ENCODE measurements at regions not wholly inside any gene's neighbourhood (a gene's known extent, or its start where the extent isn't known, plus 50 kb on each side); places are given as distances from the start of the nearest gene placed in this dataset.

DNA sequence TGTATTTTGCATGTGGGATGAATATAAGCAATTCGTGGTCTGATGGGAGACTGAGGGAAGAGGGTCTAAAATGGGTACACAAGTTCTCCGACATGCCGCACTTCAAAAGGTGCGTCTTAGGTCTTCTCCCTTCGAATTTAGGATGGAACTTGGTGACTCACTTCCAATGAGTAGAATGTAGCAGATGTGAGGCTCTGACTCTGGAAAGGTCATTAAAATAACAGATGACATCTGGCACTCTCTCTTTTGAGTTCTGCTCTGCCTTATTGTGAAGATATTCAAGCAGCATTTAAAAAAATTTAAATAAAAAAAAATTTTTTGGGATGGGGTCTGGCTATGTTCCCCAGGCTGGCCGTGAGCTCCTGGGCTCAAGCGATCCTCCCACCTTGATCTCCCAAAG, 92.7 kb downstream of the TMEM100 start (continued):
- TF ChIP-seq EGR1 (IDR thresholded peaks at IDR 0.05; ENCODE audit: low read depth in 2 of 2) (no peak), JUND (IDR thresholded peaks at IDR 0.05) (no peak), YY1 (IDR thresholded peaks at IDR 0.05) (no peak)

DNA sequence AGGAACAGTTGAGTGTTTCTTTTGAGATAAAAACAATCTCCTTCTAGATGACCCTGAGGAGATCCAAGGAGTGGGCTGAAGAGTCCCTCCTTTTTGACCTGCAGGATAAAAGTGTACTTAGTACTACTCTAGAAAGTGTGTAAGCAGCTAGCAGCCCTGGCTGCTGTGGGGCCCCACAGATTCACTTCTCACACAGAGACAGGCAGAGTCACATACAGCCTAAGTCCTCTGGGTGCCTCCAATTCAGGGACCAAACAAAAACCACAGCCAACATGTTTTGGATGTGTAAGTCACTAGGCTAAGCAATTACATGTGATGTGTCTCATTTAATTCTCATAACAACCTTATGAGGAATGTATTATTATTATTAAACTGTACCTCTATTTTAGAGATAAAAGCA, 97.1 kb downstream of the TMEM100 start:
- Histone ChIP-seq H3K27ac (ENCODE audit: low read depth in 1 of 2, low read length in 2 of 2) (no peak overlapping the region), H3K4me3 (ENCODE audit: low read depth in 1 of 3, low read length in 3 of 3) (no peak overlapping the region), H3K9me3 (ENCODE audit: control insufficient read depth in 4 of 4, low read length in 3 of 4) (no peaks in the 10 kb centered on the region), H3K36me3 (ENCODE audit: control insufficient read depth in 4 of 4, insufficient read depth in 3 of 4, low read depth in 1 of 4, low read length in 3 of 4) (no peaks in the 10 kb centered on the region), H3K9ac (ENCODE audit: low read depth in 1 of 2, low read length in 2 of 2) (no peak overlapping the region), H3K4me1 (ENCODE audit: control insufficient read depth in 4 of 4, insufficient read depth in 4 of 4, low read length in 3 of 4) (no peaks in the 10 kb centered on the region), H3K27me3 (ENCODE audit: control insufficient read depth in 4 of 4, insufficient read depth in 4 of 4, low read length in 3 of 4) (no peaks in the 10 kb centered on the region)
- TF ChIP-seq RAD21 (IDR thresholded peaks at IDR 0.05) (no peak), NR2F2 (IDR thresholded peaks at IDR 0.05) (no peak), REST (IDR thresholded peaks at IDR 0.05) (no peak), HNF4A (conservative IDR thresholded peaks at IDR 0.05) (no peak), HNF4G (IDR thresholded peaks at IDR 0.05) (no peak), TAF1 (conservative IDR thresholded peaks at IDR 0.05) (no peak), FOXA2 (IDR thresholded peaks at IDR 0.05) (no peak)
- no peak for DNase-seq (ENCODE audit: low spot score)

DNA sequence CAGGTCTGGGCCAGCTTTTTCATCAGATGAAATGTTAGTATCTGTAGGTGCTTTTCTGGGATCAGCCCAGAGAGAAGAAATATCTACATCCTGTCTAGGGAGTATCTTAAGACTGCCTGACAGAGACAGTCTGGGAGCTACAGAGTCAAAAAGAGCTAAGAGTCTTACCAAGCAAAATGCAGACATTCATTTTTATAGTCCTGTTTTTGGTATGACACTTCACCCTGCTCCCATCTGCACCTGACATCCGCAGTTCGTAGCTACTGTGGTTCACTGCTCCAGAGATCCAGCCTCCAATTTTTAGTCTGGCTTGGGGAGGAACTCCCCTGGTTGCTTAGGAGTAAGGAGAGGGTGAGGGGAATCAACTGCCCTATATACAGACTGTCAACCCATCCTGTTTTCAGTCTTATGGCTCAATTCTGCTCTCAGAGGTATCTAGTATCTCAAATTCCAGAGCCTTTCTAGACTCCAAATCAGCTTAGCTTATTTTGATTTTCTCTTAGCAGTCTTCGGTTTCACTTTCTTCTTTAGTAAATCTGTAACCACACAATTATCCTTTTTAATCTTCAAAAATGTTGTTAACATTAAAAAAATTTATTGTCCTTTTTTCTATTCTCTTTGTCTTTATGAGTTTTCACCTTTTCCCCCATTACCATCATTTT, 97.8 kb downstream of the TMEM100 start:
- 68% methylated on average over 3 of the region's 3 CpGs for WGBS
- Histone ChIP-seq H3K9me3 (ENCODE audit: control insufficient read depth in 4 of 4, low read length in 3 of 4) (no peaks in the 10 kb centered on the region), H3K27ac (ENCODE audit: low read depth in 1 of 2, low read length in 2 of 2) (no peak overlapping the region), H3K27me3 (ENCODE audit: control insufficient read depth in 4 of 4, insufficient read depth in 4 of 4, low read length in 3 of 4) (no peaks in the 10 kb centered on the region), H3K4me1 (ENCODE audit: control insufficient read depth in 4 of 4, insufficient read depth in 4 of 4, low read length in 3 of 4) (no peaks in the 10 kb centered on the region), H3K36me3 (ENCODE audit: control insufficient read depth in 4 of 4, insufficient read depth in 3 of 4, low read depth in 1 of 4, low read length in 3 of 4) (no peaks in the 10 kb centered on the region), H3K9ac (ENCODE audit: low read depth in 1 of 2, low read length in 2 of 2) (no peak overlapping the region), H3K4me3 (ENCODE audit: low read depth in 1 of 3, low read length in 3 of 3) (no peak overlapping the region)
- TF ChIP-seq SP1 (IDR thresholded peaks at IDR 0.05), result no peak
- no peak for TF ChIP-seq EGR1 (IDR thresholded peaks at IDR 0.05; ENCODE audit: low read depth in 2 of 2)
- TF ChIP-seq RXRA (IDR thresholded peaks at IDR 0.05), result no peak
- TF ChIP-seq ATF3 (IDR thresholded peaks at IDR 0.05), result no peak
- no peak for TF ChIP-seq FOXA1 (IDR thresholded peaks at IDR 0.05)
- TF ChIP-seq MAX (IDR thresholded peaks at IDR 0.05), result no peak
- TF ChIP-seq GABPA (IDR thresholded peaks at IDR 0.05 in 1 of 2, conservative IDR thresholded peaks at IDR 0.05 in 1 of 2), result no peak
- TF ChIP-seq NR2F2 (IDR thresholded peaks at IDR 0.05), result no peak
- no peak for TF ChIP-seq YY1 (IDR thresholded peaks at IDR 0.05)
- DNase-seq (ENCODE audit: low spot score), result no peak

Measured in liver (tissue), 7 donors.